ENCODE measurements at regions not wholly inside any gene's neighbourhood (a gene's known extent, or its start where the extent isn't known, plus 50 kb on each side); places are given as distances from the start of the nearest gene placed in this dataset.

GRCh38 chr9:89684912-89685636, 80.3 kb downstream of the GADD45G start:
- Histone ChIP-seq H3K4me3 (ENCODE audit: low read depth in 1 of 2, low read length in 1 of 2) (no peak overlapping the region), H3K36me3 (no peaks in the 10 kb centered on the region), H3K9me3 (no peaks in the 10 kb centered on the region), H3K27me3 (no peaks in the 10 kb centered on the region), H3K27ac (no peak overlapping the region), H3K4me1 (ENCODE audit: control insufficient read depth in 1 of 2, insufficient read depth in 1 of 2, low read depth in 1 of 2, low read length in 1 of 2) (no peaks in the 10 kb centered on the region)
- no peak for TF ChIP-seq CTCF (IDR thresholded peaks at IDR 0.05)

- no peak overlapping the region for H3K27ac ChIP-seq
- H3K27me3 ChIP-seq = no peaks in the 10 kb centered on the region
- H3K36me3 ChIP-seq = no peaks in the 10 kb centered on the region
- H3K4me3 ChIP-seq (ENCODE audit: low read depth in 1 of 2, low read length in 1 of 2) = no peak overlapping the region
- H3K4me1 ChIP-seq (ENCODE audit: control insufficient read depth in 1 of 2, insufficient read depth in 1 of 2, low read depth in 1 of 2, low read length in 1 of 2) = no peaks in the 10 kb centered on the region
- no peaks in the 10 kb centered on the region for H3K9me3 ChIP-seq
- no peak for TF ChIP-seq CTCF (IDR thresholded peaks at IDR 0.05)
These were observed 80.9 kb downstream of the GADD45G start for GRCh38 chr9:89685698-89686097.

GRCh38 chr9:89686126-89686525, 81.3 kb downstream of the GADD45G start:
- H3K27ac ChIP-seq = no peak overlapping the region
- no peaks in the 10 kb centered on the region for H3K4me1 ChIP-seq (ENCODE audit: control insufficient read depth in 1 of 2, insufficient read depth in 1 of 2, low read depth in 1 of 2, low read length in 1 of 2)
- TF ChIP-seq CTCF (IDR thresholded peaks at IDR 0.05) = no peak
- no peak overlapping the region for H3K4me3 ChIP-seq (ENCODE audit: low read depth in 1 of 2, low read length in 1 of 2)
- no peaks in the 10 kb centered on the region for H3K9me3 ChIP-seq
- H3K27me3 ChIP-seq = no peaks in the 10 kb centered on the region
- H3K36me3 ChIP-seq = no peaks in the 10 kb centered on the region

- Histone ChIP-seq H3K4me3 (ENCODE audit: low read depth in 1 of 2, low read length in 1 of 2) (no peak overlapping the region), H3K4me1 (ENCODE audit: control insufficient read depth in 1 of 2, insufficient read depth in 1 of 2, low read depth in 1 of 2, low read length in 1 of 2) (no peaks in the 10 kb centered on the region), H3K27me3 (no peaks in the 10 kb centered on the region), H3K9me3 (no peaks in the 10 kb centered on the region), H3K27ac (no peak overlapping the region), H3K36me3 (no peaks in the 10 kb centered on the region)
- no peak for TF ChIP-seq CTCF (IDR thresholded peaks at IDR 0.05)
These were observed 81.8 kb downstream of the GADD45G start for GRCh38 chr9:89686621-89687020.

- Histone ChIP-seq H3K27ac (no peak overlapping the region), H3K27me3 (no peaks in the 10 kb centered on the region), H3K9me3 (no peaks in the 10 kb centered on the region), H3K4me3 (ENCODE audit: low read depth in 1 of 2, low read length in 1 of 2) (no peak overlapping the region), H3K4me1 (ENCODE audit: control insufficient read depth in 1 of 2, insufficient read depth in 1 of 2, low read depth in 1 of 2, low read length in 1 of 2) (no peaks in the 10 kb centered on the region), H3K36me3 (no peaks in the 10 kb centered on the region)
- no peak for TF ChIP-seq CTCF (IDR thresholded peaks at IDR 0.05)
These were observed 82.4 kb downstream of the GADD45G start for GRCh38 chr9:89687188-89687587.

Measured in neutrophil (primary cell).